ENCODE measurements at regions not wholly inside any gene's neighbourhood (a gene's known extent, or its start where the extent isn't known, plus 50 kb on each side); places are given as distances from the start of the nearest gene placed in this dataset.

DNA sequence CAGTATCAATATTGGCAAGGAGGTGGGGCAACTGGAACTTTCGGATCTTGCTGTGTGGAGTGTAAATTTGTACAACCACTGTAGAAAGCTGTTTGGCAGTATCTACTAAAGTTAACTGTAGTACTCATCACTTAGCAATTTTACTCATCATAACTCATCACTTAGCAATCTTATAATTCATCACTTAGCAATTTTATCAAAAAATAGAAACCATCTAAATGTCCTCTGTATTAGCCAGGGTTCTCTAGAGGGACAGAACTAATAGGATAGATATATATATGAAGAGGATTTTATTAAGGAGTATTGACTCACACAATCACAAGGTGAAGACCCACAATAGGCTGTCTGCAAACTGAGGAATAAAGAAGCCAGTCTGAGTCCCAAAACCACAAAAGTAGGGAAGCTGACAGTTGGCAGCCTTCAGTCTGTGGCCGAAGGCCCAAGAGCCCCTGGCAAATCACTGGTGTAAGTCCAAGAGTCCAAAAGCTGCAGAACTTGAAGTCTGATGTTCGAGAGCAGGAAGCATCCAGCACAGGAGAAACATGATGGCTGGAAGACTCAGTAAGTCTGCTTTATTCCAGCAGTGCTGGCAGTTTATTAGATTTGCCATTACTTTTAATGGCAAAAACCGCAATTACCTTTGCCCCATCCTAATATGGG, 92.9 kb upstream of the USP47 start:
- TF ChIP-seq, protein P1, sequence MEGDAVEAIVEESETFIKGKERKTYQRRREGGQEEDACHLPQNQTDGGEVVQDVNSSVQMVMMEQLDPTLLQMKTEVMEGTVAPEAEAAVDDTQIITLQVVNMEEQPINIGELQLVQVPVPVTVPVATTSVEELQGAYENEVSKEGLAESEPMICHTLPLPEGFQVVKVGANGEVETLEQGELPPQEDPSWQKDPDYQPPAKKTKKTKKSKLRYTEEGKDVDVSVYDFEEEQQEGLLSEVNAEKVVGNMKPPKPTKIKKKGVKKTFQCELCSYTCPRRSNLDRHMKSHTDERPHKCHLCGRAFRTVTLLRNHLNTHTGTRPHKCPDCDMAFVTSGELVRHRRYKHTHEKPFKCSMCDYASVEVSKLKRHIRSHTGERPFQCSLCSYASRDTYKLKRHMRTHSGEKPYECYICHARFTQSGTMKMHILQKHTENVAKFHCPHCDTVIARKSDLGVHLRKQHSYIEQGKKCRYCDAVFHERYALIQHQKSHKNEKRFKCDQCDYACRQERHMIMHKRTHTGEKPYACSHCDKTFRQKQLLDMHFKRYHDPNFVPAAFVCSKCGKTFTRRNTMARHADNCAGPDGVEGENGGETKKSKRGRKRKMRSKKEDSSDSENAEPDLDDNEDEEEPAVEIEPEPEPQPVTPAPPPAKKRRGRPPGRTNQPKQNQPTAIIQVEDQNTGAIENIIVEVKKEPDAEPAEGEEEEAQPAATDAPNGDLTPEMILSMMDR (IDR thresholded peaks at IDR 0.05), result no peak
- TF ChIP-seq POLR2A (IDR thresholded peaks at IDR 0.05), result no peak
